ENCODE measurements at regions not wholly inside any gene's neighbourhood (a gene's known extent, or its start where the extent isn't known, plus 50 kb on each side); places are given as distances from the start of the nearest gene placed in this dataset.
"Not testable (repeated sequence)": the region's sequence is repeated elsewhere in the genome, so short reads cannot be mapped to it uniquely, and the experiment has no call there.

DNA sequence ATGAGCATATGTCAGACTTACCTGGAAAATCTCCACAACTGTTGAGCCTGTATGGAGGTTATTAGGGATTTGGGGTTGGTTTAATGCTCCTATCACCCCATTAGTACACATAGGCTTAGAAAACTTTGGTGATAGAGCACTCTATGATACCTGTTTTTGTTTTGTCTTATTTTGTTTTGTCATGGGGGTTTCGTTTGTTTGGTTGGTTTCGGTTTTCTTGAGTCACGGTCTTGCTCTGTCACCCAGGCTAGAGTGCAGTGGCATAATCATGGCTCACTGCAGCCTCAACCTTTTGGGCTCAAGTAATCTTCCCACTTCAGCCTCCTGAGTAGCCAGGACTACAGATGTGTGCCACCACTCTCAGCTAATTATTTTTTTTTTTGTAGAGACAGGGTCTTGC is 70.0 kb downstream of the MZT1 start:
- no peak for DNase-seq

DNA sequence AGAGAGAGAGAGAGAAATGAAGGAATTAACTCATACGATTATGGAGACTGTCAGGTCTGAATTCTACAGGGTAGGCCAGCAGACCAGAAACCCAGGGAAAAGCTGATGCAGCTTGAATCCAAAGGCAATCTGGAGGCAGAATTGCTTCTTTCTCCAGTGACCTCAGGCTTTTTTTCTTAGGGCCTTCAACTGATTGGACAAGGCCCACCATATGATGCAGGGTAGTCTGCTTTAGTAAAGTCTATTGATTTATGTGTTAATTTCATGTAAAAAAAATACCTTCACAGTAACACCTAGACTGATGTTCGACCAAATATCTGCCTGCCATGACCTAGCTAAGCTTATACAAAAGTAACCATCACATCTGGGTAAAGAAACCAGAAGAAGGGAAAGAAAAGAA is 71.1 kb downstream of the MZT1 start:
- DNase-seq = no peak

DNA sequence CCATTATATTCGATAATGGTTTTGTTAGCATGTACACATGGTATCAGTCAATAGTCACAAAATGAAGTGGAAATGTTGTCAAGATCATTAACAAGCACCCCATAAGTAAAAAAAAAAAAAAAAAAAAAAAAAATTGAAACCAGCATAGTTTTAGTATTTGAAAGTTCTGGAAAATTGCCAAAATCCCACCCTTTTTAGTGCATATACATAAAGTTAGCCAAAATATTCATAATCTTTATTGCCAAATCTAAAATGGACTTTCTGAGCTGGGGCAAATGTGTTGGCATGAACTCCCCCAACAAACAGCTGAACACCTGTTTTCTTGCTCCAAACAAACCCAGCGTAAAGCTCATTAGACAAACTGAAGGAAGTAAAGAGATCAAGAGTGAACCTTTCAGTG is 73.9 kb downstream of the MZT1 start:
- DNase-seq = no peak

DNA sequence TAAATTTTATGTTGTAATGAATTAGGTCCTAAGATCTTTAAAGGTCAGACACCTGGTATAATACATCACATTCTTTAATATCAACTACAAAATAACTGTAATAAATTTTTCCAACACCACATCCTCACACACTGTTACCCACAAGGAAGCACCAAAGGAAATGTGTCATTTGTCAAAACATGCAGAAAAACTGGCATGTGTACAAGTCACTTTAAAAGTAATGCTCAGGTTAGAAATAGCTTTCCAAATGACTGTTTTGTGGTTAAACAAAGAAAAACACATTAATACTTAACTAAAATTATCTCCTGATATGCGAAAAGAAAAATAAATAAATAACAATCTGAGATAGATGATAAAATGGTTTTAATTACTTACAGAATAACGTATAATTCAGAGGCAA is 74.7 kb downstream of the MZT1 start:
- DNase-seq = no peak

DNA sequence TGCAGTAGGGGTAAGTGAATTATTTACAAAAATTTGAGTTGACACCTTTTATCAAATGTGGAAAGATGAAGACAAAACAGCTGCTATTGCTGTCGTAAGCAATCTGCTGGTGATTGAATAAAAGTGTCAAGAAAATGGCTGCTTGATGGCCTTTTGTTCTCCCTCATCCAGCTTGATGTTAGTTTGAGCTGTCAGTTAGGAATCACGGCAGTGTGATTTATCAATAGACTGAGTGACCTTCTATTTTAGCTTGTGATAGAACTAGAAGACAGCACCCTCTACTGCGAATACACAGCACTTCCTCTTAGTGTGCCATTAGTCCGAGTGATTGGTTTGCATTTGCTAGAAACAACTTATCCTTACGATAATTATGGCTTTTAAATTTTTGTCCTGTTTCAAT is 76.3 kb downstream of the MZT1 start:
- peak; percentile 73 for DNase-seq

DNA sequence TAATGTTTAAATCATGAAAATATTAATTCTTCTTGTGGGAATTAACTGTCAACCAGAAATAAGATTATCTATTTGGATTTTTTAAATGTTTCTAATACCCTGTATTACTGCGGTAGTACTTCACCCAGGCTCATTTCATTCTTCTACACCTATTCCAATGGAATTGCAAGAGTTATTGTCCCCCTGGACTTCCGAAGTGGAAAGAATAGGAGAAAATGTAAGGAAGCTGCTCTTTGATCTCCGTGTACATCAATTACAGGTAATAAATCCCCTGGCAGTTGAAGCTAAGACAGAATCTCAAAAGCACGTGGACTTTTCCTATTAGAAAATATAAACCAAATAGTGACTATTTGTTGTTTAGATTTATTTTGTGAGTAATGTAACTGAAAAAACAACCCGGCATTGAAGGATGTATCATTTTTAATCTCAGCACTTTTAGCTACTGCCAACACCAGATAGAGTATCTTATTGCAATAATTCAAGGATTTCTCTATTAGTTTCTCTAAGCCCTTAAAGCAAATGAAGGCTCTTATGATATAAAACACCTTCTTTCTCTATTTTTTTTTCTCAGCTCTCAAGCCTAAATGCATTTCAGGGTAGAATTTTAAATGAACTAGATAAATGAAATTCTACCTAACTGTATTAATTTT is 77.3 kb downstream of the MZT1 start:
- DNase-seq = no peak

DNA sequence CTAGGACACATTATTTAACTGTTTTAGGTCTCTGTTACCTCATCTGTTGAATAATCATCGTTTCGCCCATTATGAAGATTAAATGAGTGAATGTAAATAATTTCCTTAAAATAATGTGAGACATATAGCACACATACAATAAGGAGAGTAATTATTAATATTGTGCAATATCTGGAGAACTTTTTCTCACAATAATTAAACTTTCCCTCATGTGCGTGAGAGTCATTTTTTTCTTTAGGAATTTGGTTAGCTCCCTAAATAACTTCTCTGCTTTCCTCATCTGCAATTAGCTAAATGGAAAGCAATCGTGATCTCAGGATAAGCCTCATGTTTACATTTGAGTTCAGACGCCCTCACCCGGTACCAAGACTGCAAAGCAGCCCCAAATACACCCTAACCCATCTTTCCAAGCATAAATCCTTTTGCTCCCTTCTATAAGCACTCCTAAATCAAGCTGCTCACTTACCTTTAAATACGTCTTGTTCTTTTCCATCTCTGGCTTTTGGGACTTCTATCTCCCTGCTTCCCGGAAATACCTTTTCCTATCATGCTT is 78.8 kb downstream of the MZT1 start:
- DNase-seq = no peak

DNA sequence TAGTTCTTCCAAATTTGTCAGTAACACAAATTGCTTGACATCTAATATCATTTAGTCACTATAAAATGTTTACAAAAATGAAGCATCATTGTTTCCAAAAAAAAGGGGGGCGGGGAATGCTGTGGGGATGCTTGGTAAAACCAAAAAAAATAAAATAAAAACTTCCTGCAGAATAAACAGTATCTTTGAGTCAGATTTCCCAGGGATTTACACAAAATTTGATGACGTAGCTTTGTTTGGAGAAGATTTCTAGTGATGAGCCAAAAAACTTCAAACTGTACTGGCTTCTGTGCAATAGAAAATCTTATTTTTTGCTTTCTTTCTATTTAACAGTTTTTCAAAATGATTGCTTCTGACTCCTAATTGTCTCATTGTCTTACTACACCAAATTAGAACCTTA is 80.0 kb downstream of the MZT1 start:
- DNase-seq = no peak

DNA sequence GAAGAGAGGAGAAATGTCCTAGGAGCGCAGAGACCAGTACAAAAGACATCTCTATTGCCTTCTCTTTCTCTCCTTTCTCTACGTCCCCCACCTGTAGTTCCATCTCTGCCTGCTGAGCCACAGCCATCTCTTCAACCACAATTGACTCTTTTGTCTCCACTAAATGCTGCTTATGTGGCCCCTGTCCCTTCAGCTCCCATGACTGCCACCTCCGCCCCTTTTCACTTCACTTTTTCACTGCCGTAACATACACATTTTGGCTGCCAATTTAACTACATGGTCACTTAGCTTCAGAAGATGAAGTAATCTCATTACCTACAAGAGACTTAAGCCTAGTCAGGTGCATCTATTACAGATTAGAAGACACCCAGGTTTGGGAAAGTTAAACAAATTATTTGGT is 81.9 kb downstream of the MZT1 start:
- DNase-seq = no peak

DNA sequence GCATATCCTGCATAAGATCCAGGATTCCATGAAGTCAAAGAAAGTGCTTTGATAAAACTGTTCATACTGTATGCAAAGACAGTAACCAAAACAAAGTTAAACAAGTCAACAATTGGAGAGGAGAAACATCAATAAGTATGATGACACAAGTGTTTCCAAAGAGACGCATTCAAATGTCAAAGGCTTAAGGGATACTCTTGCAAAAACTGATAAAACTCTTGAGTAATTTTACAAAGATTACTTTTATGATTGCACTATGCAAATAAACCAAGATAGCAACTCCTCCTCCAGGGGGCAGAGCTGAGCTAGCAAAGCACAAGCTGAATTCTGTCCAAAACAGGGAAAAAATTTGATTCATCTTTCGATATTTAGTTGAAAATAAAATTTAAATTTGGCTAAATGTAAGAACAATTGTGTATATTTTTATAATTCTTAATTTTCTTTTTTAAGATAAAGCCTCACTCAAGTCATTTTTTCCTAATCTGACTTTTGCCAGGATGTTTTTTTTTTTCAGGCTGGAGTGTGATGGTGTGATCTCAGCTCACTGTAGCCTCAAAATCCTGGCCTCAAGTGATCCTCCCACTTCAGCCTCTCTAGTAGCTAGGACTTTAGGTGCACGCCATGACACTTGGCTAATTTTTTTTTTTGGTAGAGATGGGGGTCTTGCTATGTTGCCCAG is 84.0 kb downstream of the MZT1 start:
- DNase-seq = no peak

DNA sequence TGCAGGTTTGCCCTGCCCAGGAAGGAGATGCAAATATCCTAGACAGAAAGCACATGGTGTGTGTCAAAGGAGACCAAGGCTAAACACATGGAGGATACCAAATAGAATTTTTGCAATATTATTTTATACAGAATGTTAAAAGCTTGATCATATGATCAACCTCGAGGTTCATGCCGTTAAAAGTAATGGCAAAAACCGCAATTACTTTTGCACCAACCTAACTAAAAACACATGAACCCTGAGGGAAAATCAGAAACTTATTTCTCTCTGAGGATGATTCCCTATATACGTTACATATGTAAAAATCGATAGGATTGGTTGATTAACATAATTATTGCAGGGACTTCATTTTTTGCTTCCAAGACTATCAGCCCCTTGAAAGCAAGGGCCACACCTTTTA is 88.1 kb downstream of the MZT1 start:
- no peak for DNase-seq

DNA sequence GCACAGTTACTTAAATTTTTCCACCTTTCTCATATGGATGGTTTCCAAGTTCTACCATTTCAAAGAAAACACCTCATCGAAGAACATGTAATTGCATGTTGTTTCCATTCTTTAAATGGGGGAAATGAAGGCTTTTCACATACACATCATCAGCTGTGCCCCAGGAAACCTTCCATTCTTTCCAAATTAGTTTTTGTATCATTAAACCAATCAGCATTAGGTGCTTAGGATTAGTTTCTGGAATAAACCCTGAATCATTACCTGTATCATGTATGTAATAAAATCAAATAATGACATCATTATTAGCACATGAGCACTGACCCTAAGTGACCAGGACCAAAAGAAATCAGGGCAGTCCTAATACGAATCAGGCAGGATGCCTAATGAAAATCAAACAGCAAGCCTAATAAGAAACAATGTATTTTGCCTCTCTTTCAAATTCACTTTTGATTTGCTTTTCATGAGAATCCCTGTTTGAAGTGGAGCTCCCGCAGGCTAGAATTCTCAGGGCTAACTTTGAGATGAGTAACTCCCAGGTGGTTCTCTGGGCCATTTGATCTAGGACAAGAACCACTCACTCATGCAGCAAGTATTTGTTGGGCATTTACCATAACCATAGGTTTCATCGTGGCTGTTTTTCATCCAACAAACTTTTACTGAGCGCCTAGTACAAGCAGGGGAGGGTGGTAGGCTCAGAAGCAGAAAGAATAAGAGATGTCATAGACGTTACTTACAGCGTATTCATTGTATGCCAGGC is 89.2 kb downstream of the MZT1 start:
- DNase-seq = no peak

DNA sequence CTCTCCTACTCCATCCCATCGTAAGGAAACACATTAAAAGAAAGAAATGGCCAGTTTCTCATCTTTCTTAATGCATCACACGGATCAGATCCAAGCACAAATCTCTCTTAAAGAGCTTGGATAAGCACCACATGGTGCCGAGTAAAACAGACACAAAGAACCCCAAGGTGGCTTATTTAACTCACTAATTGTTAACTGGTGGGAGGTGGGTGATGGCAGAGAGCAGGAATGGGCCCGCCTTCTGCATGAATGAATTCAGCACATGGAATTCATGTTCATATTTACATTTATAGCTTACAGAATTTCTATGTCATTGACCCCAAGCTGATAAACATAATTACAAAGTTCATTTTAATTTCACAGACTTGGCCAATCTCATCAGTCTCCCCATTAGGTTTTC is 89.9 kb downstream of the MZT1 start:
- no peak for DNase-seq

DNA sequence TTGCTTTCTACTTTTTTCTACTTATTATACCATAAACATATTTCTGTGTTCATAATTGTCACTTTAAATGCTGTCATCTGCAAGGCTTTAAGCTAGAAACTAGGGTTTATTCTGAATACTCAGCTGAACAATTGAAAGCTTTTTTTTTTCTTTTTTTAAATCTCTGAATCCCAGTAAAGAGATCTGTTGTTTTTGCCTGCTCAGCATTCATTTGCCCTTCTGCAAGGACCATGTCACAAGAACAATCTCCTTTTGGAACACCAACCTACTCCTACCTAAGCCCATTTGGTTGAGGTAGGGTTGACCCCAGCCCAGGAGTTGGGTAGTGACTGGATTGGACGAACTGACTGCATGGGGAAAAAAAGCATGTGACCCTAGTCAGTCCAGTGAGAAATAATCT is 92.6 kb downstream of the MZT1 start:
- no peak for DNase-seq

DNA sequence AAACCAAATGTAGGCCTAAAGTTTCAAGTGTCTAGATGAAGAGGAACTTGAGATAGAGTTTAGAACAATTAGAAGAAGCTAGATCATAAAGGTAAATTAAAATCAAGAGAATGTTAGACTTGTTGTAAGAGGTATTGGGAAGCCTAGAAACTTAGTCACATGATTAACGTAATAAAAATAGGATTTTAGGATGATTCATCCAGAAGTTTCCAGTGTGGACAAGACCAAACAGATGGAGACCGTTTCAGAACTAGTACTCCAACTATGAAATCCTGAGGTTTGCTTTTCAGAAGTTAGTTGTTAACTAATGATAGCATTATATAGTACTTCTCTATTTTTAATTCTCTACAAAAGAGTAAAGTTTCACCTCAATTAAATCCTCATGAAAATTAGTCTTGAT is 104.9 kb downstream of the MZT1 start:
- no peak for DNase-seq

DNA sequence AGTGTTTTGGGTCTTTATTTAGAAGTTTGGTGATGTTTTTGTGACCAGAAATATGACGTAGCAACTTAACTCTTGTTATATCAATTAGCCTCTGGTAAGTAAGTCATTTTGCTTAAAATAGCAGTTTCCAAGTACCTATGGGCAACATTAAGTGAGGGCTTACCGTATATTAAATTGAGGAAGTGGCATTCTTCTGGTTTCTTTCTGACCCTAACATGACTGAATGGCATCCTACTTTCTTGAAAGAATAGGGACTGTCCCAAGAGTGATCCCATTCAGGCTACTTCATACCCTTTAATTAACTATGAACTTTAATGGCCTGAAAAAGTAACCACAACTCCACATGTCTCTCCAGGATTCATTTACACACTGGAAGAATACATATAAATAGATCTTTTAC is 106.6 kb downstream of the MZT1 start:
- DNase-seq = no peak

DNA sequence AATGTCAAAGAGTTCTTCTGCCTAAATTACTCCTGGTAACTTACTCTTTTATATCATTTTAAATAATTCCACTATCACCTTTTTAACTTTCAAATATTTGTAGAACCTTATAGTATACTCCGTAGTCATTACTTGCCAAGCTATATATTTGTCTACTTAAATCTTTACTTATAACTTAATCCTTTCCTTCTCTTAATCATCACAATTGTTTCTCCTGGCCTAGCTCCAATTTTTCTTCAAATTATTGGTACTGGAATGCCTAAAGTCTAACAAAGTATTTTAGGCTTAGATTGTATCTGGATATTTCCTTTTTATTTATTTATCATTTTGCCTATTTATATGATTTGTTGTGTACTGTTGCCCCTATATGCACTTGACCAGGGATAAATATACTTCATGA is 109.5 kb downstream of the MZT1 start:
- DNase-seq = no peak

DNA sequence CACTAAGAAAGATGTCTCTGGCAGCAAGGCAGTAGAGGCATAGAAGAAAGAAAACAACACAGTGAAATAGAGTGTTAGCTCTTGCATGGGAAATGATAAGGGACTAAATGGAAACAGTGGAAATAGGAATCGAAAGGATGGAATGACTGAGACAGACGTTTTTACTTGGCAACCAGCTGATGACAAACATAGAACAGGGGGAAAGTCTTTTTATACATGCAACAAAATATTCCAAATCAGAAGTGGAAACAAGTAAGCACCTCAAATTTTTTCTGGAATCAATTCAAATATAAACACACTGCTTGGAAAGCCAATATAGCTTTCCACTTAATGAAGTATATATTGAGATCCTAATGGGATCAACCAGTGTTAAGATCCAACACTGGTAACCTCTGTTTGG is 110.2 kb downstream of the MZT1 start:
- DNase-seq = no peak

DNA sequence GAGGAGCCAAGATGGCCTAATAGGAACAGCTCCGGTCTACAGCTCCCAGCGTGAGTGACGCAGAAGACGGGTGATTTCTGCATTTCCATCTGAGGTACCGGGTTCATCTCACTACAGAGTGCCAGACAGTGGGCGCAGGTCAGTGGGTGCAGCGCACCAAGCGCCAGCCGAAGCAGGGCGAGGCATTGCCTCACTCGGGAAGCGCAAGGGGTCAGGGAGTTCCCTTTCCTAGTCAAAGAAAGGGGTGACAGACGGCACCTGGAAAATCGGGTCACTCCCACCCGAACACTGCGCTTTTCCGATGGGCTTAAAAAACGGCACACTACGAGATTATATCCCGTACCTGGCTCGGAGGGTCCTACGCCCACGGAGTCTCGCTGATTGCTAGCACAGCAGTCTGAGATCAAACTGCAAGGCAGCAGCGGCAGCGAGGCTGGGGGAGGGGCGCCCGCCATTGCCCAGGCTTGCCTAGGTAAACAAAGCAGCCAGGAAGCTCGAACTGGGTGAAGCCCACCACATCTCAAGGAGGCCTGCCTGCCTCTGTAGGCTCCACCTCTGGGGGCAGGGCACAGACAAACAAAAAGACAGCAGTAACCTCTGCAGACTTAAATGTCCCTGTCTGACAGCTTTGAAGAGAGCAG is 117.1 kb downstream of the MZT1 start:
- DNase-seq = not testable (repeated sequence)

DNA sequence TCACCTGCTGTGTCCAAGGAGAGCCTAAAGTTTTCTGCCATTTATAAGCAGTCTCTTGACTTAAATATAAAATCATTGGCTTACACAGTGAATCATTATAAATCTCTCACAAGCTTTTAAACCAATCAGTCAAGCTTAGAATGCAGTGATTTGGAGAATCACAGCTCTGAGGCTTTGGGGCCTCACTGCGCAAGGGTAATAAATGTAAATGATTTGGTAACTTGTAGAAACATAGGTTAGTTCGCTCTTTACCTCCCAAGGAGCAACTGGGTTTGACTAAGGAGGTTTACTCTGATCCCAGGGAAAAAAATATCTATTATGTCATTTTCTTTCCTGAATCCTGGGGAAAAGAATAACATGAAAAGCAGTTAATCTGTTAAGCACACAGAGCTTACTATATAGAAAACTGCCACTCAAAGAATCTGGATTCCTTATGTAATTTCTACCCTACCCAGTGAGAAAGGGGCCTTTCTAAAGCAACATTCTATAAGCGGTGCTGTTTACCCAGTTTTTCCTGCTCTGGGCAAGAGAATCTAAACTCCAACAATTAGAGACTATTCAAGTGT is 128.2 kb downstream of the MZT1 start:
- DNase-seq = no peak

DNA sequence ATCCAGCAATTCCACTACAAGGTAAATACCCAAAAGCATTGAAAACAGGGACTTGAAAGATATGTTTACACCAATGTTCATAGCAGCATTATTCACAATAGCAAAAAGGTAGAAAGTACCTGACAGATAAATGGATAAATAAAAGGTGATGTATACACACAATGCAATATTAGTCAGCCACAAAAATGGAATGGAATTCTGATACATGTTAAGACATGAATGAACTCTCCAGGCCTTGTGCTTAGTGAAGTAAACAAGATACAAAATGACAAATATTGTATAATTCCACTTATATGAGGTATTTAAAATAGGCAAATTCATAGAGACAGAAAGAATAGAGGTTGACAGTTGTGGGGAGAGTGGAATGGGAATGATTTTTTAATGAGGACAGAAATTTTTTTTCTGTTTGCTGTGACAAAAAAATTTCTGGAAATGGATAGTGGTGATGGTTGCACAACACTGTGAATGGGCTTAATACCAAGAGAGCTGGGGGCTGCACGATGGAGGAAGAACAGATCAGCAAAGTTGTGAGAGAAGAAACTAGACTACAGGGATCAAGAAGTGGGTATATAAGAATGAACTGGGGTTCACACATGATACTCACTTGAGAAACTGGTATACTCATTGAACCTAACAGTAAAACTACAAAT is 137.2 kb downstream of the MZT1 start:
- DNase-seq = no peak

DNA sequence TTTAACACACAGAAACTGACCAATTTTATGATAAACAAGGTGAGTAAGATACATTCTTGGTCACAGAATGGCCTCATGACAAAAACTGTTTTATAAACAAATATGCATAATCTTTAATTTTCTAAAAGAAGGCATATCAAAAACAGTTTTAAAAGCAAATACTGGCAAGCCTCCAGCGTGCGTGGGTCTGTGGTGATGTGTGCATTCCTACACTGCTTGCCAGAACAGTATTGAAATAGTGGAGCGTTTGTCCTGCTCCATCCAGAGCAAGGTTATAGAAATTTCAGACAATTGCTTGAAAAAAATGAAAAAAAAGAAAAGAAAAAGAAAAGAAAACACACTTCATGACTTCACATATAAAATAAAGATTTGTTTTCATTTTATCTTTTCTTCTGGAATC is 140.9 kb downstream of the MZT1 start:
- no peak for DNase-seq

DNA sequence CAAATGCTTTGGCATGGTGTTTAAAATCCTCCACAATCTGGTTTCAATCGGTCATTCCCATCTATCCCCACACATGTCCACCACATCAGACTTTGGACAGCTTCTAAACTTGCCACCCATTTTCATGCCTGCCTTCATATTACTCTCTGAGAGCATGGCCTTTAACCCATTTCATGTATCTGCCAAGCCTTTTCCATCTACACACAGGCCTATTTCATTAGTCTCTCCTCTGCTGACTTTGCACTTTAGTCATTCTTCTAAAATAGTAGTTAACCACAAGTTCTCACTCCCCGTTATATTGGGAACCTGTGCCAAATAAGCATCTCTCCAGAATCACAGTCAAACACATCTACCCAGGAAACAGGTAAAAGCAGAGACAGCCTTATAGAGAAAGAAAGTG is 142.2 kb downstream of the MZT1 start:
- DNase-seq = no peak

All from DMS153 (cell line).